Liver (tissue), 8 donors: ENCODE measurements at regions not wholly inside any gene's neighbourhood (a gene's known extent, or its start where the extent isn't known, plus 50 kb on each side); places are given as distances from the start of the nearest gene placed in this dataset.

Source experiments
- DNase-seq: peaks from one replicate; pipeline ENCODE4 v3.0.0-alpha.2; 2017; ENCODE audit warnings: low spot score
- H3K27ac ChIP-seq, 2 donors: one replicate each; pipeline ENCODE4 v1.7.0; 2013; ENCODE audit warnings: inconsistent platforms in 2 of 2, low read length in 2 of 2, control low read depth in 1 of 2, low read depth in 1 of 2, mild to moderate bottlenecking in 1 of 2
- H3K27me3 ChIP-seq, 4 donors: one replicate each; pipeline versions ENCODE4 v1.6.1 to v1.7.0; 2013; ENCODE audit warnings: low read length in 3 of 4, inconsistent platforms in 1 of 4, mild to moderate bottlenecking in 1 of 4, moderate library complexity in 1 of 4; ENCODE audit not compliant: control insufficient read depth in 4 of 4, insufficient read depth in 4 of 4
- H3K36me3 ChIP-seq, 4 donors: one replicate each; pipeline versions ENCODE4 v1.6.1 to v1.7.0; 2013; ENCODE audit warnings: low read length in 3 of 4, mild to moderate bottlenecking in 3 of 4, low read depth in 1 of 4, moderate library complexity in 1 of 4; ENCODE audit not compliant: control insufficient read depth in 4 of 4, insufficient read depth in 3 of 4
- H3K4me1 ChIP-seq, 4 donors: one replicate each; pipeline versions ENCODE4 v1.6.1 to v1.7.0; 2013; ENCODE audit warnings: low read length in 3 of 4, mild to moderate bottlenecking in 3 of 4, moderate library complexity in 1 of 4; ENCODE audit not compliant: control insufficient read depth in 4 of 4, insufficient read depth in 4 of 4
- H3K4me3 ChIP-seq, 3 donors: one replicate each; pipeline versions ENCODE4 v1.6.1 to v1.7.0; 2013; ENCODE audit warnings: low read length in 3 of 3, control low read depth in 1 of 3, low read depth in 1 of 3, mild to moderate bottlenecking in 1 of 3
- H3K9ac ChIP-seq, 2 donors: one replicate each; pipeline ENCODE4 v1.7.0; 2013; ENCODE audit warnings: low read length in 2 of 2, mild to moderate bottlenecking in 2 of 2, moderate library complexity in 2 of 2, control low read depth in 1 of 2, low read depth in 1 of 2
- H3K9me3 ChIP-seq, 4 donors: one replicate each; pipeline versions ENCODE4 v1.6.1 to v1.7.0; 2013; ENCODE audit warnings: low read length in 3 of 4; ENCODE audit not compliant: control insufficient read depth in 4 of 4
- ATF3 ChIP-seq: IDR thresholded peaks from 2 replicates; pipeline ENCODE4 v1.6.1; 2016; ENCODE audit warnings: antibody characterized with exemption
- CTCF ChIP-seq: fragments of 150-350 bp; IDR thresholded peaks from 2 replicates; pipeline ENCODE4 v1.5.1; 2017; ENCODE audit warnings: improper control_type of control experiment, low read depth, low read length; ENCODE audit not compliant: missing input control
- EGR1 ChIP-seq, 2 donors: IDR thresholded peaks; 2 replicates each; pipeline ENCODE4 v1.6.1; 2016 to 2018; ENCODE audit warnings: antibody characterized with exemption in 2 of 2, low read depth in 2 of 2
- FOXA1 ChIP-seq: IDR thresholded peaks from 2 replicates; pipeline ENCODE4 v1.6.1; 2016; ENCODE audit warnings: antibody characterized with exemption
- FOXA2 ChIP-seq: IDR thresholded peaks from 2 replicates; pipeline ENCODE4 v1.6.1; 2016; ENCODE audit warnings: antibody characterized with exemption
- GABPA ChIP-seq, 2 donors: IDR thresholded peaks in 1 of 2; conservative IDR thresholded peaks in 1 of 2; 2 replicates each; pipeline ENCODE4 v1.6.1; 2016; ENCODE audit warnings: antibody characterized with exemption in 2 of 2, mild to moderate bottlenecking in 1 of 2, moderate library complexity in 1 of 2
- HNF4A ChIP-seq, 2 donors: conservative IDR thresholded peaks; 2 replicates each; pipeline ENCODE4 v1.6.1; 2016; ENCODE audit warnings: antibody characterized with exemption in 2 of 2, mild to moderate bottlenecking in 2 of 2
- HNF4G ChIP-seq: IDR thresholded peaks from 2 replicates; pipeline ENCODE4 v1.6.1; 2016; ENCODE audit warnings: antibody characterized with exemption
- JUND ChIP-seq, 2 donors: IDR thresholded peaks; 2 replicates each; pipeline ENCODE4 v1.6.1; 2016; ENCODE audit warnings: antibody characterized with exemption in 2 of 2
- MAX ChIP-seq: IDR thresholded peaks from 2 replicates; pipeline ENCODE4 v1.6.1; 2016; ENCODE audit warnings: antibody characterized with exemption
- NR2F2 ChIP-seq: IDR thresholded peaks from 2 replicates; pipeline ENCODE4 v1.6.1; 2016; ENCODE audit warnings: antibody characterized with exemption
- RAD21 ChIP-seq, 2 donors: IDR thresholded peaks; 2 replicates each; pipeline ENCODE4 v1.6.1; 2016; ENCODE audit warnings: antibody characterized with exemption in 2 of 2, mild to moderate bottlenecking in 2 of 2
- REST ChIP-seq: IDR thresholded peaks from 2 replicates; pipeline ENCODE4 v1.6.1; 2016; ENCODE audit warnings: antibody characterized with exemption, mild to moderate bottlenecking
- RXRA ChIP-seq, 2 donors: IDR thresholded peaks; 2 replicates each; pipeline ENCODE4 v1.6.1; 2017 to 2018; ENCODE audit warnings: antibody characterized with exemption in 2 of 2, mild to moderate bottlenecking in 1 of 2
- SP1 ChIP-seq: IDR thresholded peaks from 2 replicates; pipeline ENCODE4 v1.6.1; 2018; ENCODE audit warnings: antibody characterized with exemption, mild to moderate bottlenecking
- TAF1 ChIP-seq: conservative IDR thresholded peaks from 2 replicates; pipeline ENCODE4 v1.6.1; 2016; ENCODE audit warnings: antibody characterized with exemption, mild to moderate bottlenecking
- YY1 ChIP-seq: IDR thresholded peaks from 2 replicates; pipeline ENCODE4 v1.6.1; 2016; ENCODE audit warnings: antibody characterized with exemption, mild to moderate bottlenecking
- ZBTB33 ChIP-seq: IDR thresholded peaks from 2 replicates; pipeline ENCODE4 v1.6.1; 2016; ENCODE audit warnings: antibody characterized with exemption
- WGBS: extraction: QIAGEN DNeasy Blood & Tissue Kit; methylation state at CpG from one replicate; pipeline ENCODE4 v1.1.7; 2013; 5-methylcytosine and 5-hydroxymethylcytosine counted together
- donor health status: healthy.
- donor health status: healthy.
- donor health status: healthy.
- donor health status: healthy.
- donor health status: healthy.

- Histone ChIP-seq H3K27ac (no peak overlapping the region), H3K4me3 (no peak overlapping the region), H3K9me3 (no peaks in the 10 kb centered on the region), H3K4me1 (peaks cover 0 to 16% (median 9%) of the 10 kb centered on the region in 4 donors), H3K9ac (no peak overlapping the region), H3K36me3 (no peaks in the 10 kb centered on the region), H3K27me3 (peaks cover 0 to 11% (median 1%) of the 10 kb centered on the region in 4 donors)
- no peak for DNase-seq
- TF ChIP-seq RXRA (IDR thresholded peaks at IDR 0.05) (no peak), EGR1 (IDR thresholded peaks at IDR 0.05; ENCODE audit: low read depth in 2 of 2) (no peak), HNF4G (no peak), SP1 (no peak), MAX (no peak)
- 87% methylated on average over 6 of the region's 6 CpGs for WGBS
Observed at GRCh38 chr14:101460521-101460920, 100.8 kb upstream of the DIO3 start.

GRCh38 chr14:101460986-101461750 lies 100.1 kb upstream of the DIO3 start:
- Histone ChIP-seq H3K9me3 (no peaks in the 10 kb centered on the region), H3K9ac (no peak overlapping the region), H3K36me3 (no peaks in the 10 kb centered on the region), H3K27me3 (peaks cover 0 to 11% (median 1%) of the 10 kb centered on the region in 4 donors), H3K27ac (no peak overlapping the region), H3K4me3 (no peak overlapping the region), H3K4me1 (peaks cover 0 to 16% (median 9%) of the 10 kb centered on the region in 4 donors)
- no peak for TF ChIP-seq GABPA (IDR thresholded peaks at IDR 0.05 in 1 of 2, conservative IDR thresholded peaks at IDR 0.05 in 1 of 2)
- TF ChIP-seq CTCF: no peak
- TF ChIP-seq EGR1 (IDR thresholded peaks at IDR 0.05; ENCODE audit: low read depth in 2 of 2): no peak
- no peak for TF ChIP-seq JUND (IDR thresholded peaks at IDR 0.05)
- no peak for TF ChIP-seq REST
- TF ChIP-seq TAF1: no peak
- TF ChIP-seq MAX: no peak
- TF ChIP-seq ZBTB33: no peak
- no peak for TF ChIP-seq SP1
- TF ChIP-seq ATF3: no peak
- TF ChIP-seq FOXA1: no peak
- no peak for TF ChIP-seq NR2F2
- no peak for TF ChIP-seq HNF4G
- TF ChIP-seq RXRA (IDR thresholded peaks at IDR 0.05): no peak
- no peak for TF ChIP-seq FOXA2
- TF ChIP-seq HNF4A (conservative IDR thresholded peaks at IDR 0.05): no peak
- no peak for TF ChIP-seq YY1
- TF ChIP-seq RAD21 (IDR thresholded peaks at IDR 0.05): no peak
- no peak for DNase-seq
- 92% methylated on average over 12 of the region's 12 CpGs for WGBS
